Heart left ventricle (tissue), 16 donors: ENCODE measurements at regions not wholly inside any gene's neighbourhood (a gene's known extent, or its start where the extent isn't known, plus 50 kb on each side); places are given as distances from the start of the nearest gene placed in this dataset.
A peak's percentile ranks its signal among the peaks of the same experiment; 100 is the strongest.

Source experiments
- ATAC-seq, 4 donors: fragments of 200-7000 bp; cut with Tn5 transposase; one replicate each; pipeline ENCODE4 v1.9.1; 2020 to 2022; ENCODE audit warnings: moderate library complexity in 4 of 4, mild to moderate bottlenecking in 3 of 4, moderate number of reproducible peaks in 1 of 4
- DNase-seq, 5 donors: peaks; one replicate each; pipeline ENCODE4 v3.0.0-alpha.2; 2020
- H3K27ac ChIP-seq, 12 donors: fragments of 200-600 bp; sonication (generic) in 4 of 12; one replicate each; pipeline versions ENCODE4 v1.5.0 to v1.8.0; 2016 to 2022; ENCODE audit warnings: mild to moderate bottlenecking in 2 of 12
- H3K27me3 ChIP-seq, 9 donors: fragments of 200-600 bp; sonication (generic) in 2 of 9; one replicate each; pipeline versions ENCODE4 v1.5.1 to v1.8.0; 2016 to 2022; ENCODE audit warnings: mild to moderate bottlenecking in 3 of 9
- H3K36me3 ChIP-seq, 9 donors: fragments of 200-600 bp; sonication (generic) in 2 of 9; one replicate each; pipeline versions ENCODE4 v1.5.0 to v1.8.0; 2018 to 2022; ENCODE audit warnings: mild to moderate bottlenecking in 2 of 9
- H3K4me1 ChIP-seq, 12 donors: fragments of 200-600 bp; sonication (generic) in 4 of 12; one replicate each; pipeline versions ENCODE4 v1.5.0 to v1.8.0; 2016 to 2022; ENCODE audit warnings: mild to moderate bottlenecking in 3 of 12
- H3K4me3 ChIP-seq, 12 donors: fragments of 200-600 bp; sonication (generic) in 4 of 12; one replicate each; pipeline versions ENCODE4 v1.5.0 to v1.8.0; 2017 to 2022; ENCODE audit warnings: mild to moderate bottlenecking in 9 of 12, moderate library complexity in 4 of 12
- H3K9me3 ChIP-seq, 12 donors: fragments of 200-600 bp; sonication (generic) in 4 of 12; one replicate each; pipeline versions ENCODE4 v1.5.0 to v1.8.0; 2016 to 2022; ENCODE audit warnings: mild to moderate bottlenecking in 1 of 12
- POLR2A ChIP-seq, 2 donors: fragments of 450-650 bp; IDR thresholded peaks; one replicate each; pipeline ENCODE4 v1.6.1; 2017; ENCODE audit warnings: antibody characterized with exemption in 2 of 2, mild to moderate bottlenecking in 2 of 2, moderate library complexity in 2 of 2
- WGBS, 4 donors: extraction: QIAGEN DNeasy Blood & Tissue Kit in 2 of 4; methylation state at CpG; one replicate each; pipeline versions ENCODE4 v1.1.5 to v1.1.7; 2013 to 2018; 5-methylcytosine and 5-hydroxymethylcytosine counted together
- intact Hi-C, 10 donors: fragments of 100-400 bp; cut with DNase I; formaldehyde crosslinking; loops; one replicate each; pipeline versions ENCODE4 v1.11.1 to v1.14.2; 2022
- TF ChIP-seq, protein P1 (sequence below), 12 donors: fragments of 200-600 bp; sonication (generic) in 4 of 12; IDR thresholded peaks; one replicate each; pipeline versions ENCODE4 v1.5.0 to v1.8.0; 2018 to 2022; ENCODE audit warnings: antibody characterized with exemption in 12 of 12, mild to moderate bottlenecking in 5 of 12
- donor health status: ischemic (EF 13 %, LVEDD 7.1; RV severe dilation, severe dysfunction).
- donor health status: healthy with polysubstance abuse.
- donor health status: DM: no; HTN: yes; CAD: no.
- donor health status: DM: no; HTN: no; CAD: no.
- donor health status: ischemic (EF 25% LVEDD 6.9; RV normal size, moderate dysfunction).
- donor health status: ischemic (EF 25% LVEDD 5.7; RV mildly dilated, moderate dysfunction).
- donor health status: healthy.
- donor health status: DM: yes; HTN: yes; CAD: no.
- donor health status: ischemic (EF 35%, LVEDD 5.7; RV mildly dilated, moderate dysfunction).
- donor health status: nonischemic (EF 11% LVEDD 7.7; RV severe dilation, severe dysfunction).
- donor health status: DM: yes; HTN: yes; CAD: no.
- donor health status: PGD.
- donor health status: ischemic (EF 29% LVEDD 5.4; RV normal size, mild dysfunction).
- donor health status: nonischemic (EF 23%, LVEDD 6.1; RV moderate dilation, normal function).

DNA sequence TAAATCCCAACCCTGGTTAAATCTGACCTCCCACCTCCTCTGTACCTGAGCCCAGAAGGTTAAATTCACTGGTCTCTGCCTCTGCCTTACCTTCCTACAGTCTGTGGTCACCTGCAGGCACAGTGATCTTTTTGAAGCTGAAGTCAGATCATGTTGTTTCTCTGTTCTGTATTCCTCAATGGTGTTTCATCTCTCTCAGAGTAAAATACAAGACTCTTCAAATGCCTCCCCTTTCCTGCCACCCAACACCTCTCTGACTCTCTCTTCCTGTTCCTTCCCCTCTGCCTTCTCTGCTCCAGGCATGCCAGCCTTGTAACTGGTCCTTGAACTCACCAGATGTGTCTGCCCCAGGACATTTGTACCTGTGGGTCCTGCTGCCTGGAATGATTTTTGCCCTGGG is 219.3 kb downstream of the UXS1 start:
- Histone ChIP-seq H3K9me3 (peaks cover 0 to 12% (median 0%) of the 10 kb centered on the region in 12 donors), H3K27me3 (no peaks in the 10 kb centered on the region), H3K4me1 (no peaks in the 10 kb centered on the region), H3K36me3 (no peaks in the 10 kb centered on the region), H3K4me3 (no peak overlapping the region), H3K27ac (no peak overlapping the region)
- TF ChIP-seq POLR2A (IDR thresholded peaks at IDR 0.05): no peak
- TF ChIP-seq, protein P1, sequence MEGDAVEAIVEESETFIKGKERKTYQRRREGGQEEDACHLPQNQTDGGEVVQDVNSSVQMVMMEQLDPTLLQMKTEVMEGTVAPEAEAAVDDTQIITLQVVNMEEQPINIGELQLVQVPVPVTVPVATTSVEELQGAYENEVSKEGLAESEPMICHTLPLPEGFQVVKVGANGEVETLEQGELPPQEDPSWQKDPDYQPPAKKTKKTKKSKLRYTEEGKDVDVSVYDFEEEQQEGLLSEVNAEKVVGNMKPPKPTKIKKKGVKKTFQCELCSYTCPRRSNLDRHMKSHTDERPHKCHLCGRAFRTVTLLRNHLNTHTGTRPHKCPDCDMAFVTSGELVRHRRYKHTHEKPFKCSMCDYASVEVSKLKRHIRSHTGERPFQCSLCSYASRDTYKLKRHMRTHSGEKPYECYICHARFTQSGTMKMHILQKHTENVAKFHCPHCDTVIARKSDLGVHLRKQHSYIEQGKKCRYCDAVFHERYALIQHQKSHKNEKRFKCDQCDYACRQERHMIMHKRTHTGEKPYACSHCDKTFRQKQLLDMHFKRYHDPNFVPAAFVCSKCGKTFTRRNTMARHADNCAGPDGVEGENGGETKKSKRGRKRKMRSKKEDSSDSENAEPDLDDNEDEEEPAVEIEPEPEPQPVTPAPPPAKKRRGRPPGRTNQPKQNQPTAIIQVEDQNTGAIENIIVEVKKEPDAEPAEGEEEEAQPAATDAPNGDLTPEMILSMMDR (IDR thresholded peaks at IDR 0.05): no peak
- DNase-seq (no peak), ATAC-seq (no peak)
- intact Hi-C loops: loop anchor here in 2 of 10 donors (10.0 kb wide), 1 partner anchor 400 kb away; no protein-coding TSS in a partner anchor

GRCh38 chr2:105972927-105973326 is 221.2 kb downstream of the UXS1 start:
- Histone ChIP-seq H3K4me3 (no peak overlapping the region), H3K36me3 (no peaks in the 10 kb centered on the region), H3K27ac (no peak overlapping the region), H3K4me1 (no peaks in the 10 kb centered on the region), H3K9me3 (peaks cover 0 to 19% (median 1%) of the 10 kb centered on the region in 12 donors), H3K27me3 (no peaks in the 10 kb centered on the region)
- DNase-seq: no peak
- WGBS, 4 donors: 92 to 97% (median 95%) methylated on average over 6 of the region's 6 CpGs
- intact Hi-C loops: loop anchor here in 2 of 10 donors (10.0 kb wide), 1 partner anchor 398 kb away; no protein-coding TSS in a partner anchor
- no peak for TF ChIP-seq POLR2A (IDR thresholded peaks at IDR 0.05)
- TF ChIP-seq, protein P1 (IDR thresholded peaks at IDR 0.05): no peak
- no peak for ATAC-seq

DNA sequence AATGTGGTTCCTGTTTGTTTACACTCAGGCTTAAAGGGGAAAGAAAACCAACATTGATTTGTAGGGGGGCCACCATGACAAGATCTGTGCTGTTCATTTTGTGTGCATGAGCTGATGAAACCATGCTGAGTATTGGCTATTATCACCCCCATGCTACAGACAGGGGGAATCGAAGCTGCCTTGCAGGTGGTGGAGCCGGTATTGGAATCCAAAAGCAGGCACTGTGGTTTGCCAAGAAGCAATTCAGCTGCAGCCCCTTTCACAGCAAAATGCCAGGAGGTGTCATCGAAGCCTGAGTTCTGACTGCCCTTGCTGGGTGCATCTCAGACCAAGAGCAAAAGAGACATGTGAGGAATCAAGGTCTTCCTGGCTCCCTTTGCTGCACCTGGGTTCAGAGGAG is 221.9 kb downstream of the UXS1 start:
- H3K9me3 ChIP-seq: peaks cover 0 to 14% (median 1%) of the 10 kb centered on the region in 12 donors
- no peak overlapping the region for H3K4me3 ChIP-seq
- ATAC-seq (no peak), DNase-seq (no peak)
- no peak overlapping the region for H3K27ac ChIP-seq
- no peaks in the 10 kb centered on the region for H3K36me3 ChIP-seq
- 73 to 87% (median 83%) methylated on average over 3 of the region's 3 CpGs for WGBS, 4 donors
- H3K27me3 ChIP-seq: no peaks in the 10 kb centered on the region
- TF ChIP-seq POLR2A (IDR thresholded peaks at IDR 0.05): no peak
- TF ChIP-seq, protein P1 (IDR thresholded peaks at IDR 0.05): no peak
- no peaks in the 10 kb centered on the region for H3K4me1 ChIP-seq
- intact Hi-C loops: loop anchor here in 2 of 10 donors (10.0 kb wide), 1 partner anchor 397 kb away; no protein-coding TSS in a partner anchor

DNA sequence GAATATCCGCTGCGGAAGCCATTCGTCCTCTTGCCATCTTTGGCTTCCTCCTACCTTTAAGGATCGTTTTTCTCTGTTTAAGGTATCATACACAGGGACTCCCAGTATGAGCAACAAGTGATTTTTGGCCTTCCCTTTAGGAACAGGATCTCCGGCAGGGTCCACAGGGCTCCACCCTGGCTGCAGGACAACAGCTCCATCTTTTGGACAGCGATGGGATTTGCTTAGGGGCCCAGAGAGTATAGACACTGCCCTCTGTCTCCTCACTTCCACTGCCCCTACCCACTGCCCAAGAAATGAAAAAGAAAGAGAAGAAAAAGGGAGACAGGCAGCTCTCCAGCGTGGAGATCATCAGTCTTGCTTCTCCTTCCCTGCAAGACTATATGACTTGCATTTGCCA is 224.5 kb downstream of the UXS1 start:
- DNase-seq: no peak
- H3K27me3 ChIP-seq: no peaks in the 10 kb centered on the region
- no peak overlapping the region for H3K4me3 ChIP-seq
- intact Hi-C loops: no loop called here
- 81 to 86% (median 83%) methylated on average over 7 of the region's 7 CpGs for WGBS, 4 donors
- H3K9me3 ChIP-seq: peaks cover 0 to 8% (median 0%) of the 10 kb centered on the region in 12 donors
- H3K27ac ChIP-seq: no peak overlapping the region
- ATAC-seq: no peak
- no peaks in the 10 kb centered on the region for H3K36me3 ChIP-seq
- H3K4me1 ChIP-seq: no peaks in the 10 kb centered on the region
- TF ChIP-seq, protein P1 (IDR thresholded peaks at IDR 0.05): peak in 3 of 12 donors; percentile 9 to 38 (median 17)
- no peak for TF ChIP-seq POLR2A (IDR thresholded peaks at IDR 0.05)
